ENCODE measurements at regions not wholly inside any gene's neighbourhood (a gene's known extent, or its start where the extent isn't known, plus 50 kb on each side); places are given as distances from the start of the nearest gene placed in this dataset.

- TF ChIP-seq POLR2A (IDR thresholded peaks at IDR 0.05; ENCODE audit: low read depth, low read length) (no peak), POLR2AphosphoS5 (IDR thresholded peaks at IDR 0.05; ENCODE audit: low read depth, low read length) (no peak), TAF1 (IDR thresholded peaks at IDR 0.05; ENCODE audit: low read depth, low read length) (no peak), SPI1 (IDR thresholded peaks at IDR 0.05; ENCODE audit: low read depth, low read length) (no peak), PAX5 (IDR thresholded peaks at IDR 0.05; ENCODE audit: insufficient read depth, low read length, severe bottlenecking) (no peak)
Measured at GRCh38 chr1:219483530-219483929, 129.4 kb downstream of the ZC3H11B start.
